H1 (cell line): ENCODE measurements at regions not wholly inside any gene's neighbourhood (a gene's known extent, or its start where the extent isn't known, plus 50 kb on each side); places are given as distances from the start of the nearest gene placed in this dataset.

ENCODE experiments used
- CTCF ChIA-PET: fragments of 300-600 bp; sonication (Branson Sonifier 250); formaldehyde crosslinking; loops from one replicate; lab custom pipeline; 2021; ENCODE audit not compliant: partially characterized antibody; lab: Charles Lee
- POLR2A ChIA-PET: fragments of 300-600 bp; sonication (Branson Sonifier 250); formaldehyde crosslinking; loops from one replicate; lab custom pipeline; 2021; ENCODE audit warnings: inconsistent platforms; ENCODE audit not compliant: partially characterized antibody; lab: Charles Lee
- DNase-seq, 2 experiments: peaks; one replicate each; pipeline versions ENCODE4 v3.0.0 to v3.0.0-alpha.2; 2010 to 2022; ENCODE audit warnings: low spot score in 2 of 2, low read depth in 1 of 2, mixed read lengths in 1 of 2
- FAIRE-seq: peaks from 2 replicates; lab custom pipeline; 2011; peaks lifted over from hg19 to GRCh38; lab: Jason Lieb, UNC
- H2AFZ ChIP-seq: 2 replicates; pipeline ENCODE4 v1.8.1; 2012; ENCODE audit warnings: low read length, inconsistent platforms
- H2AK5ac ChIP-seq: 2 replicates; pipeline ENCODE4 v1.6.1; 2013; ENCODE audit warnings: low read depth, low read length
- H2BK120ac ChIP-seq: replicated peaks from 2 replicates; pipeline ENCODE3; 2013; ENCODE audit warnings: low read depth, low read length, inconsistent platforms
- H2BK12ac ChIP-seq: 2 replicates; pipeline ENCODE4 v1.6.1; 2013; ENCODE audit warnings: low read depth, low read length
- H2BK15ac ChIP-seq: 2 replicates; pipeline ENCODE4 v1.6.1; 2013; ENCODE audit warnings: low read length
- H2BK20ac ChIP-seq: 2 replicates; pipeline ENCODE4 v1.6.1; 2013; ENCODE audit warnings: low read length
- H2BK5ac ChIP-seq: 2 replicates; pipeline ENCODE4 v1.6.1; 2013; ENCODE audit warnings: low read depth, low read length
- H3K14ac ChIP-seq: 2 replicates; pipeline ENCODE4 v1.6.1; 2013; ENCODE audit warnings: inconsistent platforms; ENCODE audit not compliant: insufficient read length
- H3K18ac ChIP-seq: 2 replicates; pipeline ENCODE4 v1.6.1; 2013; ENCODE audit warnings: low read length; ENCODE audit errors: extremely low read depth
- H3K23ac ChIP-seq: 2 replicates; pipeline ENCODE4 v1.6.1; 2013; ENCODE audit warnings: inconsistent platforms; ENCODE audit not compliant: insufficient read length
- H3K23me2 ChIP-seq: 2 replicates; pipeline ENCODE4 v1.6.1; 2013; ENCODE audit warnings: low read depth, low read length
- H3K27ac ChIP-seq: 2 replicates; pipeline ENCODE4 v1.6.1; 2011; ENCODE audit warnings: low read depth, low read length, inconsistent platforms
- H3K27me3 ChIP-seq, 4 experiments: replicated peaks in 1 of 4; 1 replicate in 1 of 4; 2 replicates in 3 of 4; pipeline versions ENCODE4 v1.6.1 to v1.8.1; 2011 to 2013; ENCODE audit warnings: low read length in 3 of 4, mild to moderate bottlenecking in 3 of 4, inconsistent platforms in 2 of 4, mixed read lengths in 2 of 4, moderate library complexity in 1 of 4; ENCODE audit not compliant: control insufficient read depth in 3 of 4, insufficient read depth in 3 of 4; ENCODE audit errors: extremely low read depth in 1 of 4
- H3K36me3 ChIP-seq, 4 experiments: 2 replicates each; pipeline versions ENCODE4 v1.6.1 to v1.8.1; 2011 to 2013; ENCODE audit warnings: mild to moderate bottlenecking in 4 of 4, low read length in 3 of 4, moderate library complexity in 2 of 4, control low read depth in 1 of 4, inconsistent platforms in 1 of 4; ENCODE audit not compliant: insufficient read depth in 4 of 4, control insufficient read depth in 2 of 4
- H3K4ac ChIP-seq: replicated peaks from 2 replicates; pipeline ENCODE3; 2013; ENCODE audit warnings: low read length, low read depth, mixed read lengths, inconsistent platforms; ENCODE audit not compliant: insufficient read length
- H3K4me1 ChIP-seq, 4 experiments: replicated peaks in 1 of 4; 1 replicate in 1 of 4; 2 replicates in 3 of 4; pipeline versions ENCODE4 v1.6.1 to v1.8.1; 2011 to 2013; ENCODE audit warnings: low read length in 3 of 4, inconsistent platforms in 2 of 4, mixed read lengths in 1 of 4; ENCODE audit not compliant: insufficient read depth in 4 of 4, control insufficient read depth in 3 of 4
- H3K4me2 ChIP-seq, 2 experiments: 2 replicates each; pipeline versions ENCODE4 v1.6.1 to v1.8.1; 2011 to 2013; ENCODE audit warnings: low read depth in 2 of 2, low read length in 2 of 2, control low read depth in 1 of 2, inconsistent platforms in 1 of 2, mild to moderate bottlenecking in 1 of 2; ENCODE audit not compliant: insufficient read depth in 1 of 2
- H3K4me3 ChIP-seq, 4 experiments: fragments of 200-600, 300-600 bp in 1 of 4; sonication (generic), shearing (Covaris generic), sonication (Bioruptor Twin) in 1 of 4; 2 replicates each; pipeline versions ENCODE4 v1.5.1 to v1.8.1; 2011 to 2016; ENCODE audit warnings: low read length in 4 of 4, low read depth in 3 of 4, control low read depth in 2 of 4, inconsistent platforms in 2 of 4, mild to moderate bottlenecking in 2 of 4, mixed read lengths in 1 of 4, moderate library complexity in 1 of 4; ENCODE audit not compliant: insufficient read depth in 2 of 4; ENCODE audit errors: extremely low read depth in 1 of 4
- H3K56ac ChIP-seq: replicated peaks from 2 replicates; pipeline ENCODE3; 2013; ENCODE audit warnings: low read depth, mild to moderate bottlenecking, mixed read lengths, low read length, inconsistent platforms; ENCODE audit not compliant: insufficient read length
- H3K79me1 ChIP-seq: 2 replicates; pipeline ENCODE4 v1.6.1; 2013; ENCODE audit warnings: low read depth, low read length, control low read depth
- H3K79me2 ChIP-seq, 2 experiments: 2 replicates each; pipeline versions ENCODE4 v1.6.1 to v1.8.1; 2012 to 2013; ENCODE audit warnings: low read length in 2 of 2, mild to moderate bottlenecking in 2 of 2, inconsistent platforms in 1 of 2; ENCODE audit not compliant: insufficient read depth in 2 of 2, control insufficient read depth in 1 of 2
- H3K9ac ChIP-seq, 4 experiments: replicated peaks in 1 of 4; 1 replicate in 1 of 4; 2 replicates in 3 of 4; pipeline versions ENCODE4 v1.6.1 to v1.8.1; 2011 to 2013; ENCODE audit warnings: low read depth in 3 of 4, low read length in 3 of 4, control low read depth in 2 of 4, mild to moderate bottlenecking in 2 of 4, moderate library complexity in 2 of 4, inconsistent platforms in 1 of 4; ENCODE audit errors: extremely low read depth in 1 of 4
- H3K9me3 ChIP-seq, 2 experiments: 2 replicates each; pipeline versions ENCODE4 v1.6.1 to v1.8.1; 2012 to 2013; ENCODE audit warnings: mild to moderate bottlenecking in 2 of 2, moderate library complexity in 2 of 2, control low read depth in 1 of 2, inconsistent platforms in 1 of 2, low read depth in 1 of 2, low read length in 1 of 2, mixed read lengths in 1 of 2; ENCODE audit not compliant: insufficient read depth in 2 of 2
- H4K20me1 ChIP-seq, 2 experiments: replicated peaks in 1 of 2; 2 replicates each; pipeline versions ENCODE3 to v1.8.1; 2011 to 2013; ENCODE audit warnings: inconsistent platforms in 2 of 2, low read length in 2 of 2, mild to moderate bottlenecking in 1 of 2; ENCODE audit not compliant: insufficient read depth in 2 of 2, control insufficient read depth in 1 of 2
- H4K5ac ChIP-seq: 2 replicates; pipeline ENCODE4 v1.6.1; 2013; ENCODE audit warnings: low read length, low read depth, mixed read lengths, inconsistent platforms; ENCODE audit not compliant: insufficient read length
- H4K8ac ChIP-seq: 2 replicates; pipeline ENCODE4 v1.8.0; 2013; ENCODE audit warnings: mild to moderate bottlenecking, moderate library complexity, low read length, inconsistent platforms; ENCODE audit not compliant: insufficient read depth; ENCODE audit errors: extremely low read depth
- H4K91ac ChIP-seq: replicated peaks from 2 replicates; pipeline ENCODE3; 2013; ENCODE audit warnings: low read length, mixed read lengths, inconsistent platforms; ENCODE audit not compliant: insufficient read length
- NANOG ChIP-seq: IDR thresholded peaks from 2 replicates; pipeline ENCODE4 v1.6.1; 2011; ENCODE audit warnings: low read length, low read depth, mild to moderate bottlenecking, inconsistent platforms; ENCODE audit not compliant: insufficient read depth, poor library complexity, severe bottlenecking
- YY1 ChIP-seq: IDR thresholded peaks from 2 replicates; pipeline ENCODE4 v1.6.1; 2011; ENCODE audit warnings: low read depth, mild to moderate bottlenecking, low read length
- WGBS, 2 experiments: shearing (Covaris generic) in 1 of 2; methylation state at CpG; one replicate each; pipeline versions ENCODE4 v1.1.6 to v1.1.7; 2013 to 2015; ENCODE audit warnings: low lambda C conversion rate in 2 of 2, mixed read lengths in 2 of 2, inconsistent platforms in 1 of 2, low coverage in 1 of 2, missing lambda C conversion rate in 1 of 2; ENCODE audit not compliant: insufficient replicate concordance in 2 of 2, insufficient coverage in 1 of 2, insufficient read length in 1 of 2; ENCODE audit errors: extremely low coverage in 1 of 2, missing lambda C conversion rate in 1 of 2; 5-methylcytosine and 5-hydroxymethylcytosine counted together

GRCh38 chr1:105087506-105087905 lies 1337.8 kb downstream of the AMY1C start:
- H3K18ac ChIP-seq, result no peak overlapping the region
- no peak overlapping the region for H2BK15ac ChIP-seq
- H4K91ac ChIP-seq, result no peak overlapping the region
- H4K20me1 ChIP-seq, result no peaks in the 10 kb centered on the region
- no peaks in the 10 kb centered on the region for H3K36me3 ChIP-seq
- H4K8ac ChIP-seq, result no peak overlapping the region
- H2AFZ ChIP-seq, result no peak overlapping the region
- H3K9ac ChIP-seq, result no peak overlapping the region
- no peak overlapping the region for H3K14ac ChIP-seq
- H4K5ac ChIP-seq, result no peak overlapping the region
- no peak for DNase-seq
- no peak overlapping the region for H3K4me2 ChIP-seq
- H3K4me3 ChIP-seq, result no peak overlapping the region
- H2BK12ac ChIP-seq, result no peak overlapping the region
- ChIA-PET POLR2A (no interaction called here), CTCF (no interaction called here)
- H3K27me3 ChIP-seq, result no peaks in the 10 kb centered on the region
- no peaks in the 10 kb centered on the region for H3K9me3 ChIP-seq
- no peak overlapping the region for H2BK20ac ChIP-seq
- H2BK120ac ChIP-seq, result no peak overlapping the region
- no peaks in the 10 kb centered on the region for H3K4me1 ChIP-seq
- H3K23ac ChIP-seq, result no peak overlapping the region
- TF ChIP-seq NANOG (no peak), YY1 (no peak)
- TF ChIP-seq, all 59 proteins: peak for 0
- Histone ChIP-seq H3K56ac (no peak overlapping the region), H3K23me2 (no peaks in the 10 kb centered on the region), H2AK5ac (no peak overlapping the region), H3K79me1 (no peaks in the 10 kb centered on the region), H2BK5ac (no peak overlapping the region), H3K79me2 (no peaks in the 10 kb centered on the region), H3K4ac (no peak overlapping the region), H3K27ac (no peak overlapping the region)
- FAIRE-seq, result no peak
- 92% methylated on average over 7 of the region's 7 CpGs; no CpG with 5 or more reads in 1 of the 2 experiments for WGBS, 2 experiments
